SK-N-SH (cell line): ENCODE measurements at regions not wholly inside any gene's neighbourhood (a gene's known extent, or its start where the extent isn't known, plus 50 kb on each side); places are given as distances from the start of the nearest gene placed in this dataset.

Source experiments
- CHD2 ChIP-seq: fragments of 150-350 bp; IDR thresholded peaks from 2 replicates; pipeline ENCODE4 v1.6.1; 2018; ENCODE audit warnings: low read length; ENCODE audit not compliant: partially characterized antibody
- EP300 ChIP-seq, 2 experiments: IDR thresholded peaks; 2 replicates each; pipeline versions ENCODE4 v1.4.0 to v1.6.1; 2012; ENCODE audit warnings: borderline replicate concordance in 1 of 2, low read depth in 1 of 2, low read length in 1 of 2
- NFIC ChIP-seq: IDR thresholded peaks from 2 replicates; pipeline ENCODE4 v1.4.0; 2012; ENCODE audit warnings: borderline replicate concordance
- RAD21 ChIP-seq: IDR thresholded peaks from 2 replicates; pipeline ENCODE4 v1.6.1; 2012; ENCODE audit warnings: mild to moderate bottlenecking, low read length
- SIN3A ChIP-seq: IDR thresholded peaks from 2 replicates; pipeline ENCODE4 v1.6.1; 2012; ENCODE audit warnings: low read depth, mild to moderate bottlenecking, low read length, moderate library complexity, borderline replicate concordance
- TF ChIP-seq, protein P1 (sequence below): fragments of 200-600 bp; sonication (generic); IDR thresholded peaks from 2 replicates; pipeline ENCODE4 v1.6.1; 2017; ENCODE audit warnings: antibody characterized with exemption, mild to moderate bottlenecking, moderate library complexity
- TF ChIP-seq, protein P2 (sequence below): IDR thresholded peaks from 2 replicates; pipeline ENCODE4 v1.6.1; 2012; ENCODE audit warnings: mild to moderate bottlenecking, low read depth, low read length, moderate library complexity
- TF ChIP-seq, protein P3 (sequence below): IDR thresholded peaks from 2 replicates; pipeline ENCODE4 v1.4.0; 2012; ENCODE audit warnings: low read depth
- TF ChIP-seq, protein P4 (sequence below): IDR thresholded peaks from 2 replicates; pipeline ENCODE4; 2012
- TF ChIP-seq, protein P5 (sequence below): fragments of 150-350 bp; IDR thresholded peaks from 2 replicates; pipeline ENCODE4 v1.6.1; 2017; ENCODE audit warnings: antibody characterized with exemption, low read length, low read depth, borderline replicate concordance

DNA sequence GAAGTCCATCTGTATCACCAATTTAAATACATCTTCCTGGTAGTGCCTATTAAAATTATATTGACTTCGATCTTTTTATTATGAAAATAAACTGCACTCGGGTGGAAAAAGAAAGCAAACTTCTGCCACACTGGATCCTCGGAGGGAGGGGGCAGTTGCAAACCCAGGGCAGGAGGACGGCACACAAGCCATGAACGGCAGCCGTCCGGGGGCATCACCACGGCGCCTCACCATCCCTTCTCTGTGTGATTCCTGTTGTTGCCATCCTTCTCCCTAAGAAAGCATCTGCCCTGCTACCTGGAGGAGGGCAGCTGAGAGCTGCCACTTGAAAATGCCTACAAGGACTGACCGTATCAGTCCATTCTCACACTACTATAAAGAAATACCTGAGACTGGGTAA lies 53.9 kb upstream of the ENPP7 start:
- TF ChIP-seq, protein P1, sequence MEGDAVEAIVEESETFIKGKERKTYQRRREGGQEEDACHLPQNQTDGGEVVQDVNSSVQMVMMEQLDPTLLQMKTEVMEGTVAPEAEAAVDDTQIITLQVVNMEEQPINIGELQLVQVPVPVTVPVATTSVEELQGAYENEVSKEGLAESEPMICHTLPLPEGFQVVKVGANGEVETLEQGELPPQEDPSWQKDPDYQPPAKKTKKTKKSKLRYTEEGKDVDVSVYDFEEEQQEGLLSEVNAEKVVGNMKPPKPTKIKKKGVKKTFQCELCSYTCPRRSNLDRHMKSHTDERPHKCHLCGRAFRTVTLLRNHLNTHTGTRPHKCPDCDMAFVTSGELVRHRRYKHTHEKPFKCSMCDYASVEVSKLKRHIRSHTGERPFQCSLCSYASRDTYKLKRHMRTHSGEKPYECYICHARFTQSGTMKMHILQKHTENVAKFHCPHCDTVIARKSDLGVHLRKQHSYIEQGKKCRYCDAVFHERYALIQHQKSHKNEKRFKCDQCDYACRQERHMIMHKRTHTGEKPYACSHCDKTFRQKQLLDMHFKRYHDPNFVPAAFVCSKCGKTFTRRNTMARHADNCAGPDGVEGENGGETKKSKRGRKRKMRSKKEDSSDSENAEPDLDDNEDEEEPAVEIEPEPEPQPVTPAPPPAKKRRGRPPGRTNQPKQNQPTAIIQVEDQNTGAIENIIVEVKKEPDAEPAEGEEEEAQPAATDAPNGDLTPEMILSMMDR = no peak
- TF ChIP-seq, protein P2, sequence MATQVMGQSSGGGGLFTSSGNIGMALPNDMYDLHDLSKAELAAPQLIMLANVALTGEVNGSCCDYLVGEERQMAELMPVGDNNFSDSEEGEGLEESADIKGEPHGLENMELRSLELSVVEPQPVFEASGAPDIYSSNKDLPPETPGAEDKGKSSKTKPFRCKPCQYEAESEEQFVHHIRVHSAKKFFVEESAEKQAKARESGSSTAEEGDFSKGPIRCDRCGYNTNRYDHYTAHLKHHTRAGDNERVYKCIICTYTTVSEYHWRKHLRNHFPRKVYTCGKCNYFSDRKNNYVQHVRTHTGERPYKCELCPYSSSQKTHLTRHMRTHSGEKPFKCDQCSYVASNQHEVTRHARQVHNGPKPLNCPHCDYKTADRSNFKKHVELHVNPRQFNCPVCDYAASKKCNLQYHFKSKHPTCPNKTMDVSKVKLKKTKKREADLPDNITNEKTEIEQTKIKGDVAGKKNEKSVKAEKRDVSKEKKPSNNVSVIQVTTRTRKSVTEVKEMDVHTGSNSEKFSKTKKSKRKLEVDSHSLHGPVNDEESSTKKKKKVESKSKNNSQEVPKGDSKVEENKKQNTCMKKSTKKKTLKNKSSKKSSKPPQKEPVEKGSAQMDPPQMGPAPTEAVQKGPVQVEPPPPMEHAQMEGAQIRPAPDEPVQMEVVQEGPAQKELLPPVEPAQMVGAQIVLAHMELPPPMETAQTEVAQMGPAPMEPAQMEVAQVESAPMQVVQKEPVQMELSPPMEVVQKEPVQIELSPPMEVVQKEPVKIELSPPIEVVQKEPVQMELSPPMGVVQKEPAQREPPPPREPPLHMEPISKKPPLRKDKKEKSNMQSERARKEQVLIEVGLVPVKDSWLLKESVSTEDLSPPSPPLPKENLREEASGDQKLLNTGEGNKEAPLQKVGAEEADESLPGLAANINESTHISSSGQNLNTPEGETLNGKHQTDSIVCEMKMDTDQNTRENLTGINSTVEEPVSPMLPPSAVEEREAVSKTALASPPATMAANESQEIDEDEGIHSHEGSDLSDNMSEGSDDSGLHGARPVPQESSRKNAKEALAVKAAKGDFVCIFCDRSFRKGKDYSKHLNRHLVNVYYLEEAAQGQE = no peak
- TF ChIP-seq, protein P3, sequence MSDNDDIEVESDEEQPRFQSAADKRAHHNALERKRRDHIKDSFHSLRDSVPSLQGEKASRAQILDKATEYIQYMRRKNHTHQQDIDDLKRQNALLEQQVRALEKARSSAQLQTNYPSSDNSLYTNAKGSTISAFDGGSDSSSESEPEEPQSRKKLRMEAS = no peak
- TF ChIP-seq, protein P4, sequence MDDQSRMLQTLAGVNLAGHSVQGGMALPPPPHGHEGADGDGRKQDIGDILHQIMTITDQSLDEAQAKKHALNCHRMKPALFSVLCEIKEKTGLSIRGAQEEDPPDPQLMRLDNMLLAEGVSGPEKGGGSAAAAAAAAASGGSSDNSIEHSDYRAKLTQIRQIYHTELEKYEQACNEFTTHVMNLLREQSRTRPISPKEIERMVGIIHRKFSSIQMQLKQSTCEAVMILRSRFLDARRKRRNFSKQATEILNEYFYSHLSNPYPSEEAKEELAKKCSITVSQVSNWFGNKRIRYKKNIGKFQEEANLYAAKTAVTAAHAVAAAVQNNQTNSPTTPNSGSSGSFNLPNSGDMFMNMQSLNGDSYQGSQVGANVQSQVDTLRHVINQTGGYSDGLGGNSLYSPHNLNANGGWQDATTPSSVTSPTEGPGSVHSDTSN = no peak
- TF ChIP-seq CHD2 = no peak
- TF ChIP-seq EP300 (IDR thresholded peaks at IDR 0.05; ENCODE audit: borderline replicate concordance in 1 of 2, low read depth in 1 of 2, low read length in 1 of 2) = no peak
- TF ChIP-seq NFIC = no peak
- no peak for TF ChIP-seq SIN3A
- no peak for TF ChIP-seq RAD21
- TF ChIP-seq, protein P5, sequence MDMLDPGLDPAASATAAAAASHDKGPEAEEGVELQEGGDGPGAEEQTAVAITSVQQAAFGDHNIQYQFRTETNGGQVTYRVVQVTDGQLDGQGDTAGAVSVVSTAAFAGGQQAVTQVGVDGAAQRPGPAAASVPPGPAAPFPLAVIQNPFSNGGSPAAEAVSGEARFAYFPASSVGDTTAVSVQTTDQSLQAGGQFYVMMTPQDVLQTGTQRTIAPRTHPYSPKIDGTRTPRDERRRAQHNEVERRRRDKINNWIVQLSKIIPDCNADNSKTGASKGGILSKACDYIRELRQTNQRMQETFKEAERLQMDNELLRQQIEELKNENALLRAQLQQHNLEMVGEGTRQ = no peak
